ENCODE measurements at regions not wholly inside any gene's neighbourhood (a gene's known extent, or its start where the extent isn't known, plus 50 kb on each side); places are given as distances from the start of the nearest gene placed in this dataset.

DNA sequence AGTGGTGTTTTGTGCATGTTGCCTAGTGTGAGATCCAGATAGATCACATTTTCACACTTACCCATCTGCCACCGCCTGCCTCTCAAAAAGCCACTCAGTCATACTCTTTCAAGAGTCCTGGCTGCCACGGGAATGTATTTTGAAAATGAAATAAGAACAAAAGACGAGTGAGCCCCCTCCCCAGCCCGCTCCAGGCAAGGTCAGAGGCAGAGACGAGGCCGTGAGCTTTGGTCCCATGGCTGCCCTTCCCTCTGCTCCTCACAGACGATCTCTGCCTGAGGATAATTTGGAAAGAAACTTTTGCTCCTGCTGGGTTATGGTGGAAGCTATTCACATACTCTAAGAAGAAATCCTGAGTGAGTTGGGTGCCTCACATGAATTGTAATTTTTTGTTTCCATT lies 924.3 kb downstream of the BCL11B start (continued):
- TF ChIP-seq, protein P1, sequence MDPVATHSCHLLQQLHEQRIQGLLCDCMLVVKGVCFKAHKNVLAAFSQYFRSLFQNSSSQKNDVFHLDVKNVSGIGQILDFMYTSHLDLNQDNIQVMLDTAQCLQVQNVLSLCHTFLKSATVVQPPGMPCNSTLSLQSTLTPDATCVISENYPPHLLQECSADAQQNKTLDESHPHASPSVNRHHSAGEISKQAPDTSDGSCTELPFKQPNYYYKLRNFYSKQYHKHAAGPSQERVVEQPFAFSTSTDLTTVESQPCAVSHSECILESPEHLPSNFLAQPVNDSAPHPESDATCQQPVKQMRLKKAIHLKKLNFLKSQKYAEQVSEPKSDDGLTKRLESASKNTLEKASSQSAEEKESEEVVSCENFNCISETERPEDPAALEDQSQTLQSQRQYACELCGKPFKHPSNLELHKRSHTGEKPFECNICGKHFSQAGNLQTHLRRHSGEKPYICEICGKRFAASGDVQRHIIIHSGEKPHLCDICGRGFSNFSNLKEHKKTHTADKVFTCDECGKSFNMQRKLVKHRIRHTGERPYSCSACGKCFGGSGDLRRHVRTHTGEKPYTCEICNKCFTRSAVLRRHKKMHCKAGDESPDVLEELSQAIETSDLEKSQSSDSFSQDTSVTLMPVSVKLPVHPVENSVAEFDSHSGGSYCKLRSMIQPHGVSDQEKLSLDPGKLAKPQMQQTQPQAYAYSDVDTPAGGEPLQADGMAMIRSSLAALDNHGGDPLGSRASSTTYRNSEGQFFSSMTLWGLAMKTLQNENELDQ (tag by site-specific recombination; IDR thresholded peaks at IDR 0.05; ENCODE audit: low read depth), result no peak
- TF ChIP-seq, protein P2, sequence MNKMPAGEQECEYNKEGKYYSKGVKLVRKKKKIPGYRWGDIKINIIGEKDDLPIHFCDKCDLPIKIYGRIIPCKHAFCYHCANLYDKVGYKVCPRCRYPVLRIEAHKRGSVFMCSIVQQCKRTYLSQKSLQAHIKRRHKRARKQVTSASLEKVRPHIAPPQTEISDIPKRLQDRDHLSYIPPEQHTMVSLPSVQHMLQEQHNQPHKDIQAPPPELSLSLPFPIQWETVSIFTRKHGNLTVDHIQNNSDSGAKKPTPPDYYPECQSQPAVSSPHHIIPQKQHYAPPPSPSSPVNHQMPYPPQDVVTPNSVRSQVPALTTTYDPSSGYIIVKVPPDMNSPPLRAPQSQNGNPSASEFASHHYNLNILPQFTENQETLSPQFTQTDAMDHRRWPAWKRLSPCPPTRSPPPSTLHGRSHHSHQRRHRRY (tag by site-specific recombination; IDR thresholded peaks at IDR 0.05), result no peak
- TF ChIP-seq ZBTB20 (tag by site-specific recombination; IDR thresholded peaks at IDR 0.05), result no peak
- TF ChIP-seq ZNF221 (tag by site-specific recombination; IDR thresholded peaks at IDR 0.05; ENCODE audit: borderline replicate concordance), result no peak
- no peak for TF ChIP-seq ZNF354C (tag by site-specific recombination; IDR thresholded peaks at IDR 0.05; ENCODE audit: borderline replicate concordance, low read depth)
- TF ChIP-seq ZSCAN23 (tag by site-specific recombination; IDR thresholded peaks at IDR 0.05), result no peak
- no peak for TF ChIP-seq ZNF670 (tag by site-specific recombination; IDR thresholded peaks at IDR 0.05; ENCODE audit: low read depth)
- TF ChIP-seq ZNF121 (tag by site-specific recombination; IDR thresholded peaks at IDR 0.05), result no peak
- no peak for TF ChIP-seq ZNF571 (tag by site-specific recombination; IDR thresholded peaks at IDR 0.05)

DNA sequence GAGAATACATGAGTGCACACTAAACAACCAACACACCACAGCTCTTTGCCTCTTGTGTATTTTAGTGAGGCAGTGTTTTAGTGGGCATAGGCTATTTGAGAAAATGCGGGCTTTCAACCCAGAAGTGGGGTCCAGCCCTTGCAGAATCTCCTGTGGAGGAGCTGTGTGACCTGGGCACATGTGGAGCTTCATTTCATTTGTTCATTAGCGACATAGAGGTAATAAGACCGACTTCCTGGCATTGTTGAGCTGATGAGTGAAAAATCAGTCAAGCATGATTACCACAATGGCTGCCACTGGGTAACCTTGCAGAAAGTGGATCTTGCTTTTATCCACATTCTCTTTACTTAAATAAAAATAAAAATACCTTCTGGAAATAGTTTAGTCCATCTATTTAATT lies 923.5 kb downstream of the BCL11B start:
- H3K9me3 ChIP-seq (ENCODE audit: control insufficient read depth, insufficient read depth, low read depth, low read length), result no peaks in the 10 kb centered on the region
- H3K4me3 ChIP-seq (ENCODE audit: low read depth, low read length), result no peak overlapping the region
- ChIA-PET POLR2A (no interaction called here), CTCF (no interaction called here)
- no peak overlapping the region for H3K27ac ChIP-seq (ENCODE audit: extremely low read depth, low read depth, low read length)
- H3K36me3 ChIP-seq (ENCODE audit: control insufficient read depth in 2 of 2, insufficient read depth in 1 of 2, low read length in 2 of 2), result no peaks in the 10 kb centered on the region
- no peaks in the 10 kb centered on the region for H3K4me1 ChIP-seq (ENCODE audit: control insufficient read depth, insufficient read depth, low read length)
- TF ChIP-seq ZNF19 (tag by site-specific recombination; IDR thresholded peaks at IDR 0.05; ENCODE audit: low read depth), result no peak
- no peak for TF ChIP-seq ZNF121 (tag by site-specific recombination; IDR thresholded peaks at IDR 0.05)
- no peak for TF ChIP-seq KLF7 (tag by site-specific recombination; IDR thresholded peaks at IDR 0.05; ENCODE audit: borderline replicate concordance)
- no peak for TF ChIP-seq ZNF792 (tag by site-specific recombination; IDR thresholded peaks at IDR 0.05)
- no peak for TF ChIP-seq BCL11A (tag by site-specific recombination; IDR thresholded peaks at IDR 0.05; ENCODE audit: low read depth)
- no peak for TF ChIP-seq ZNF558 (tag by site-specific recombination; IDR thresholded peaks at IDR 0.05)
- TF ChIP-seq SCRT1 (tag by site-specific recombination; IDR thresholded peaks at IDR 0.05; ENCODE audit: borderline replicate concordance), result no peak
- no peak for TF ChIP-seq ZNF140 (tag by site-specific recombination; IDR thresholded peaks at IDR 0.05)
- TF ChIP-seq, protein P3, sequence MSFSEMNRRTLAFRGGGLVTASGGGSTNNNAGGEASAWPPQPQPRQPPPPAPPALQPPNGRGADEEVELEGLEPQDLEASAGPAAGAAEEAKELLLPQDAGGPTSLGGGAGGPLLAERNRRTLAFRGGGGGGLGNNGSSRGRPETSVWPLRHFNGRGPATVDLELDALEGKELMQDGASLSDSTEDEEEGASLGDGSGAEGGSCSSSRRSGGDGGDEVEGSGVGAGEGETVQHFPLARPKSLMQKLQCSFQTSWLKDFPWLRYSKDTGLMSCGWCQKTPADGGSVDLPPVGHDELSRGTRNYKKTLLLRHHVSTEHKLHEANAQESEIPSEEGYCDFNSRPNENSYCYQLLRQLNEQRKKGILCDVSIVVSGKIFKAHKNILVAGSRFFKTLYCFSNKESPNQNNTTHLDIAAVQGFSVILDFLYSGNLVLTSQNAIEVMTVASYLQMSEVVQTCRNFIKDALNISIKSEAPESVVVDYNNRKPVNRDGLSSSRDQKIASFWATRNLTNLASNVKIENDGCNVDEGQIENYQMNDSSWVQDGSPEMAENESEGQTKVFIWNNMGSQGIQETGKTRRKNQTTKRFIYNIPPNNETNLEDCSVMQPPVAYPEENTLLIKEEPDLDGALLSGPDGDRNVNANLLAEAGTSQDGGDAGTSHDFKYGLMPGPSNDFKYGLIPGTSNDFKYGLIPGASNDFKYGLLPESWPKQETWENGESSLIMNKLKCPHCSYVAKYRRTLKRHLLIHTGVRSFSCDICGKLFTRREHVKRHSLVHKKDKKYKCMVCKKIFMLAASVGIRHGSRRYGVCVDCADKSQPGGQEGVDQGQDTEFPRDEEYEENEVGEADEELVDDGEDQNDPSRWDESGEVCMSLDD (tag by site-specific recombination; IDR thresholded peaks at IDR 0.05), result no peak
- no peak for TF ChIP-seq ZFP3 (tag by site-specific recombination; IDR thresholded peaks at IDR 0.05; ENCODE audit: low read depth)
- TF ChIP-seq ZXDB (tag by site-specific recombination; IDR thresholded peaks at IDR 0.05), result no peak
- no peak for TF ChIP-seq ZNF777 (tag by site-specific recombination; IDR thresholded peaks at IDR 0.05; ENCODE audit: borderline replicate concordance)
